Prostate gland (tissue), 2 donors: ENCODE measurements at regions not wholly inside any gene's neighbourhood (a gene's known extent, or its start where the extent isn't known, plus 50 kb on each side); places are given as distances from the start of the nearest gene placed in this dataset.

Source experiments
- DNase-seq: peaks from one replicate; pipeline ENCODE4 v3.0.0-alpha.2; 2019; ENCODE audit warnings: low spot score
- H3K27ac ChIP-seq, 2 donors: fragments of 200-600 bp; sonication (generic); 2 replicates each; pipeline ENCODE4 v1.5.1; 2017 to 2019
- H3K27me3 ChIP-seq: fragments of 200-600 bp; sonication (generic); replicated peaks from 2 replicates; pipeline ENCODE4 v1.5.1; 2019; ENCODE audit not compliant: insufficient read depth
- H3K36me3 ChIP-seq, 2 donors: fragments of 200-600 bp; sonication (generic); 1 replicate in 1 of 2; 2 replicates in 1 of 2; pipeline versions ENCODE4 v1.5.1 to v1.8.1; 2017 to 2019
- H3K4me1 ChIP-seq: fragments of 200-600 bp; sonication (generic); replicated peaks from 2 replicates; pipeline ENCODE4 v1.5.1; 2019
- H3K4me3 ChIP-seq, 2 donors: fragments of 200-600 bp; sonication (generic); 2 replicates each; pipeline ENCODE4 v1.5.1; 2017 to 2019
- H3K9me3 ChIP-seq: fragments of 200-600 bp; sonication (generic); 2 replicates; pipeline ENCODE4 v1.5.1; 2017
- CTCF ChIP-seq, 4 experiments: fragments of 200-600 bp in 2 of 4; fragments of 450-650 bp in 2 of 4; sonication (generic) in 2 of 4; IDR thresholded peaks; 1 replicate in 3 of 4; 2 replicates in 1 of 4; pipeline ENCODE4 v1.5.1; 2016 to 2019; ENCODE audit warnings: antibody characterized with exemption in 4 of 4, mild to moderate bottlenecking in 2 of 4, moderate library complexity in 2 of 4
- POLR2A ChIP-seq: fragments of 450-650 bp; IDR thresholded peaks from one replicate; pipeline ENCODE4 v1.6.1; 2016; ENCODE audit warnings: antibody characterized with exemption, mild to moderate bottlenecking
- POLR2AphosphoS5 ChIP-seq: sonication (generic); formaldehyde crosslinking; IDR thresholded peaks from one replicate; pipeline ENCODE4 v1.6.1; 2017; ENCODE audit warnings: antibody characterized with exemption
- WGBS: methylation state at CpG from one replicate; pipeline ENCODE4 v1.1.5; 2018; 5-methylcytosine and 5-hydroxymethylcytosine counted together
- intact Hi-C: fragments of 100-400 bp; cut with DNase I; formaldehyde crosslinking; loops from one replicate; pipeline ENCODE4 v1.14.2; 2022

GRCh38 chr1:94614168-94614815 lies 72.7 kb upstream of the F3 start:
- TF ChIP-seq POLR2A (no peak), CTCF (IDR thresholded peaks at IDR 0.05) (no peak), POLR2AphosphoS5 (no peak)
- no peak for DNase-seq

GRCh38 chr1:94612525-94613204 lies 71.1 kb upstream of the F3 start:
- peaks cover 2% of the 10 kb centered on the region for H3K4me1 ChIP-seq
- H3K9me3 ChIP-seq = no peaks in the 10 kb centered on the region
- H3K27ac ChIP-seq = peak overlapping the region in 1 of 2 donors; percentile 14
- no peak overlapping the region for H3K4me3 ChIP-seq
- intact Hi-C loops = no loop called here
- TF ChIP-seq CTCF (IDR thresholded peaks at IDR 0.05) = no peak
- TF ChIP-seq POLR2A = no peak
- no peak for TF ChIP-seq POLR2AphosphoS5
- H3K36me3 ChIP-seq = no peaks in the 10 kb centered on the region
- no peaks in the 10 kb centered on the region for H3K27me3 ChIP-seq
- no peak for DNase-seq
- WGBS = 88% methylated on average over 7 of the region's 7 CpGs

More at GRCh38 chr1:94614168-94614815, 72.7 kb upstream of the F3 start:
- no peaks in the 10 kb centered on the region for H3K9me3 ChIP-seq
- peaks cover 2% of the 10 kb centered on the region for H3K4me1 ChIP-seq
- no peak overlapping the region for H3K27ac ChIP-seq
- H3K27me3 ChIP-seq = no peaks in the 10 kb centered on the region
- intact Hi-C loops = no loop called here
- no peaks in the 10 kb centered on the region for H3K36me3 ChIP-seq
- no peak overlapping the region for H3K4me3 ChIP-seq
- WGBS = 84% methylated on average over 8 of the region's 8 CpGs

GRCh38 chr1:94611681-94612475 lies 70.3 kb upstream of the F3 start:
- WGBS = 74% methylated on average over 7 of the region's 7 CpGs
- Histone ChIP-seq H3K36me3 (no peaks in the 10 kb centered on the region), H3K4me1 (peaks cover 2% of the 10 kb centered on the region), H3K27me3 (no peaks in the 10 kb centered on the region), H3K9me3 (no peaks in the 10 kb centered on the region), H3K4me3 (no peak overlapping the region), H3K27ac (peak overlapping the region in 1 of 2 donors; percentile 14)
- intact Hi-C loops = no loop called here
- TF ChIP-seq POLR2A (no peak), CTCF (IDR thresholded peaks at IDR 0.05) (no peak), POLR2AphosphoS5 (no peak)
- no peak for DNase-seq

- Histone ChIP-seq H3K27me3 (no peaks in the 10 kb centered on the region), H3K9me3 (no peaks in the 10 kb centered on the region), H3K4me3 (no peak overlapping the region), H3K27ac (no peak overlapping the region), H3K36me3 (no peaks in the 10 kb centered on the region), H3K4me1 (peaks cover 2% of the 10 kb centered on the region)
- no peak for TF ChIP-seq POLR2AphosphoS5
- no peak for TF ChIP-seq POLR2A
- TF ChIP-seq CTCF (IDR thresholded peaks at IDR 0.05) = no peak
- intact Hi-C loops = no loop called here
- DNase-seq = no peak
- WGBS = 91% methylated on average over 8 of the region's 8 CpGs
Measured at GRCh38 chr1:94609619-94610018, 68.1 kb upstream of the F3 start.
